GM23248 (cell line): ENCODE measurements at regions not wholly inside any gene's neighbourhood (a gene's known extent, or its start where the extent isn't known, plus 50 kb on each side); places are given as distances from the start of the nearest gene placed in this dataset.
"Not testable (repeated sequence)": the region's sequence is repeated elsewhere in the genome, so short reads cannot be mapped to it uniquely, and the experiment has no call there.

ENCODE experiments used
- DNase-seq: peaks from one replicate; pipeline ENCODE4 v3.0.0-alpha.2; 2015
- H2AFZ ChIP-seq: fragments of 200-600 bp; sonication (generic); 2 replicates; pipeline ENCODE4 v1.6.1; 2016; ENCODE audit warnings: antibody characterized with exemption
- H3F3A ChIP-seq: fragments of 200-600 bp; sonication (generic); 2 replicates; pipeline ENCODE4 v1.6.1; 2016; ENCODE audit warnings: mild to moderate bottlenecking, antibody characterized with exemption, mixed run types; ENCODE audit not compliant: insufficient read depth
- H3K27ac ChIP-seq: fragments of 200-600 bp; sonication (generic); 2 replicates; pipeline ENCODE4 v1.5.1; 2016; ENCODE audit warnings: mild to moderate bottlenecking
- H3K27me3 ChIP-seq: fragments of 200-600 bp; sonication (generic); replicated peaks from 2 replicates; pipeline ENCODE4 v1.6.1; 2016; ENCODE audit warnings: mild to moderate bottlenecking; ENCODE audit not compliant: insufficient read depth
- H3K36me3 ChIP-seq: fragments of 200-600 bp; sonication (generic); 2 replicates; pipeline ENCODE4 v1.6.1; 2016; ENCODE audit warnings: low read depth, mild to moderate bottlenecking
- H3K4me1 ChIP-seq: fragments of 200-600 bp; sonication (generic); 2 replicates; pipeline ENCODE4 v1.6.1; 2016; ENCODE audit warnings: mild to moderate bottlenecking; ENCODE audit not compliant: insufficient read depth
- H3K4me2 ChIP-seq: fragments of 200-600 bp; sonication (generic); one replicate; pipeline ENCODE4 v1.6.1; 2016; ENCODE audit warnings: mild to moderate bottlenecking; ENCODE audit not compliant: unreplicated experiment
- H3K4me3 ChIP-seq: fragments of 200-600 bp; sonication (generic); 2 replicates; pipeline ENCODE4 v1.5.1; 2016; ENCODE audit warnings: mild to moderate bottlenecking
- H3K79me2 ChIP-seq: fragments of 200-600 bp; sonication (generic); 2 replicates; pipeline ENCODE4 v1.6.1; 2016; ENCODE audit warnings: mild to moderate bottlenecking; ENCODE audit not compliant: insufficient read depth
- H3K9ac ChIP-seq: fragments of 200-600 bp; sonication (generic); 2 replicates; pipeline ENCODE4 v1.6.1; 2016; ENCODE audit warnings: mild to moderate bottlenecking
- H3K9me2 ChIP-seq: fragments of 200-600 bp; sonication (generic); 2 replicates; pipeline ENCODE4 v1.6.1; 2016; ENCODE audit warnings: mixed run types, mild to moderate bottlenecking, moderate library complexity; ENCODE audit not compliant: insufficient read depth
- H3K9me3 ChIP-seq: fragments of 200-600 bp; sonication (generic); one replicate; pipeline ENCODE4 v1.6.1; 2017; ENCODE audit warnings: low read depth
- H4K20me1 ChIP-seq: fragments of 200-600 bp; sonication (generic); 2 replicates; pipeline ENCODE4 v1.6.0; 2016; ENCODE audit not compliant: insufficient read depth
- WGBS, 2 experiments: methylation state at CpG; one replicate each; pipeline ENCODE4 v1.1.6; 2015 to 2017; ENCODE audit warnings: low lambda C conversion rate in 2 of 2, low coverage in 1 of 2; ENCODE audit errors: missing lambda C conversion rate in 2 of 2; 5-methylcytosine and 5-hydroxymethylcytosine counted together
- in situ Hi-C: fragments of 300-500 bp; cut with MboI; formaldehyde crosslinking; loops from 2 replicates; pipeline ENCODE4 v1.15.0; 2020

- H3K36me3 ChIP-seq, H3K4me2 ChIP-seq, H3F3A ChIP-seq, H3K9me2 ChIP-seq, H3K27me3 ChIP-seq, H3K9ac ChIP-seq, H3K79me2 ChIP-seq, H3K4me1 ChIP-seq, H4K20me1 ChIP-seq, H2AFZ ChIP-seq, H3K9me3 ChIP-seq, H3K4me3 ChIP-seq, in situ Hi-C loops, H3K27ac ChIP-seq, DNase-seq: not testable (repeated sequence)
- 93 to 94% methylated on average over 10 to 11 of the region's 13 CpGs for WGBS, 2 experiments
These were observed 178.9 kb downstream of the KLRB1 start for GRCh38 chr12:9428856-9429255.

GRCh38 chr12:9425429-9425828 is 182.3 kb downstream of the KLRB1 start:
- H3K4me1 ChIP-seq, H3K27ac ChIP-seq, H3F3A ChIP-seq, DNase-seq, H3K9me2 ChIP-seq, H3K4me3 ChIP-seq, H3K36me3 ChIP-seq, H3K9me3 ChIP-seq, H3K79me2 ChIP-seq, H3K4me2 ChIP-seq, H2AFZ ChIP-seq, in situ Hi-C loops, H4K20me1 ChIP-seq, H3K9ac ChIP-seq, H3K27me3 ChIP-seq: not testable (repeated sequence)
- WGBS, 2 experiments, result 93 to 94% methylated on average over 7 to 13 of the region's 13 CpGs

GRCh38 chr12:9424175-9424740 is 183.5 kb downstream of the KLRB1 start:
- H3K27me3 ChIP-seq, H3K36me3 ChIP-seq, H2AFZ ChIP-seq, H3K4me2 ChIP-seq, in situ Hi-C loops, H3K9ac ChIP-seq, H3K27ac ChIP-seq, H3K79me2 ChIP-seq, H3K9me3 ChIP-seq, H3K9me2 ChIP-seq, H3K4me1 ChIP-seq, H3F3A ChIP-seq, H4K20me1 ChIP-seq, H3K4me3 ChIP-seq, DNase-seq: not testable (repeated sequence)
- WGBS, 2 experiments, result 86 to 94% methylated on average over 9 of the region's 9 CpGs

GRCh38 chr12:9422689-9423088 is 185.0 kb downstream of the KLRB1 start:
- H4K20me1 ChIP-seq, H3K4me3 ChIP-seq, H3F3A ChIP-seq, in situ Hi-C loops, H3K9ac ChIP-seq, H3K27ac ChIP-seq, DNase-seq, H3K79me2 ChIP-seq, H3K27me3 ChIP-seq, H3K9me3 ChIP-seq, H3K36me3 ChIP-seq, H3K9me2 ChIP-seq, H2AFZ ChIP-seq, H3K4me1 ChIP-seq, H3K4me2 ChIP-seq: not testable (repeated sequence)
- WGBS, 2 experiments, result 81 to 82% methylated on average over 2 of the region's 2 CpGs

- in situ Hi-C loops, H3K4me2 ChIP-seq: not testable (repeated sequence)
- WGBS, 2 experiments, result 91 to 99% methylated on average over 10 to 12 of the region's 18 CpGs
These were observed 186.1 kb downstream of the KLRB1 start for GRCh38 chr12:9421520-9422086.

GRCh38 chr12:9420817-9421519 is 186.7 kb downstream of the KLRB1 start:
- DNase-seq, H3K9me3 ChIP-seq, H3K4me1 ChIP-seq, H2AFZ ChIP-seq, H3K9me2 ChIP-seq, H3K4me2 ChIP-seq, H3K27ac ChIP-seq, H4K20me1 ChIP-seq, H3K27me3 ChIP-seq, H3K79me2 ChIP-seq, H3F3A ChIP-seq, H3K36me3 ChIP-seq, H3K4me3 ChIP-seq, in situ Hi-C loops, H3K9ac ChIP-seq: not testable (repeated sequence)
- 96% methylated on average over 15 to 21 of the region's 21 CpGs for WGBS, 2 experiments

More at GRCh38 chr12:9421520-9422086, 186.1 kb downstream of the KLRB1 start:
- not testable (repeated sequence) for H3F3A ChIP-seq, H3K27ac ChIP-seq, H3K9me2 ChIP-seq, H3K79me2 ChIP-seq, DNase-seq, H3K36me3 ChIP-seq, H3K9me3 ChIP-seq, H3K27me3 ChIP-seq, H3K4me1 ChIP-seq, H4K20me1 ChIP-seq, H3K4me3 ChIP-seq, H2AFZ ChIP-seq, H3K9ac ChIP-seq

GRCh38 chr12:9418669-9419041 is 189.1 kb downstream of the KLRB1 start:
- H3K36me3 ChIP-seq, H3K4me1 ChIP-seq, H3K27me3 ChIP-seq, DNase-seq, H3K9me3 ChIP-seq, in situ Hi-C loops, H4K20me1 ChIP-seq, H3K79me2 ChIP-seq, H3K9ac ChIP-seq, H3K4me3 ChIP-seq, H3F3A ChIP-seq, H3K9me2 ChIP-seq, H3K4me2 ChIP-seq, H3K27ac ChIP-seq, H2AFZ ChIP-seq: not testable (repeated sequence)
- WGBS, 2 experiments, result 92 to 98% methylated on average over 9 of the region's 14 CpGs
